LNCAP (cell line): ENCODE measurements at regions not wholly inside any gene's neighbourhood (a gene's known extent, or its start where the extent isn't known, plus 50 kb on each side); places are given as distances from the start of the nearest gene placed in this dataset.

Experiments used
- CTCF ChIP-seq: fragments of 450-650 bp; IDR thresholded peaks from 2 replicates; pipeline ENCODE4 v1.5.1; 2017; ENCODE audit warnings: mild to moderate bottlenecking

- no peak for TF ChIP-seq CTCF
These were observed 1095.7 kb downstream of the TSN start for GRCh38 chr2:122851161-122851560.

GRCh38 chr2:122851972-122852531, 1096.6 kb downstream of the TSN start:
- no peak for TF ChIP-seq CTCF

- no peak for TF ChIP-seq CTCF
These were observed 1101.2 kb downstream of the TSN start for GRCh38 chr2:122856696-122857095.

GRCh38 chr2:122858075-122858702, 1102.7 kb downstream of the TSN start:
- TF ChIP-seq CTCF: no peak

- no peak for TF ChIP-seq CTCF
These were observed 1103.4 kb downstream of the TSN start for GRCh38 chr2:122858813-122859212.

GRCh38 chr2:122859260-122859659, 1103.8 kb downstream of the TSN start:
- TF ChIP-seq CTCF: no peak

- TF ChIP-seq CTCF: no peak
These were observed 1108.1 kb downstream of the TSN start for GRCh38 chr2:122863532-122863931.

GRCh38 chr2:122864728-122865127, 1109.3 kb downstream of the TSN start:
- TF ChIP-seq CTCF: no peak
